ENCODE measurements at regions not wholly inside any gene's neighbourhood (a gene's known extent, or its start where the extent isn't known, plus 50 kb on each side); places are given as distances from the start of the nearest gene placed in this dataset.
A peak's percentile ranks its signal among the peaks of the same experiment; 100 is the strongest.

GRCh38 chr6:145534989-145535388 is 200.3 kb downstream of the EPM2A start:
- DNase-seq (no peak), ATAC-seq (replicated peaks in 1 of 2) (no peak)
- Mint-ChIP-seq H3K4me1 (ENCODE audit: low read depth) (no peaks in the 10 kb centered on the region), H3K4me3 (no peak overlapping the region), H3K9me3 (no peaks in the 10 kb centered on the region), H3K27me3 (ENCODE audit: low read depth) (no peaks in the 10 kb centered on the region), H3K36me3 (ENCODE audit: insufficient read depth in 2 of 2) (no peaks in the 10 kb centered on the region), H3K27ac (no peak overlapping the region)

GRCh38 chr6:145538989-145539388 is 196.3 kb downstream of the EPM2A start:
- Mint-ChIP-seq H3K27me3 (ENCODE audit: low read depth) (no peaks in the 10 kb centered on the region), H3K27ac (no peak overlapping the region), H3K9me3 (no peaks in the 10 kb centered on the region), H3K4me1 (ENCODE audit: low read depth) (no peaks in the 10 kb centered on the region), H3K4me3 (no peak overlapping the region), H3K36me3 (ENCODE audit: insufficient read depth in 2 of 2) (no peaks in the 10 kb centered on the region)
- no peak for DNase-seq
- no peak for ATAC-seq (replicated peaks in 1 of 2)

- Mint-ChIP-seq H3K36me3 (ENCODE audit: insufficient read depth in 2 of 2) (no peaks in the 10 kb centered on the region), H3K27me3 (ENCODE audit: low read depth) (no peaks in the 10 kb centered on the region), H3K4me1 (ENCODE audit: low read depth) (no peaks in the 10 kb centered on the region), H3K4me3 (no peak overlapping the region), H3K27ac (no peak overlapping the region), H3K9me3 (no peaks in the 10 kb centered on the region)
- ATAC-seq (replicated peaks in 1 of 2): no peak
- no peak for DNase-seq
Observed at GRCh38 chr6:145539831-145540230, 195.5 kb downstream of the EPM2A start.

GRCh38 chr6:145540741-145541140 is 194.6 kb downstream of the EPM2A start:
- no peaks in the 10 kb centered on the region for H3K36me3 Mint-ChIP-seq (ENCODE audit: insufficient read depth in 2 of 2)
- H3K4me3 Mint-ChIP-seq: no peak overlapping the region
- DNase-seq (no peak), ATAC-seq (replicated peaks in 1 of 2) (no peak)
- no peaks in the 10 kb centered on the region for H3K4me1 Mint-ChIP-seq (ENCODE audit: low read depth)
- no peak overlapping the region for H3K27ac Mint-ChIP-seq
- no peaks in the 10 kb centered on the region for H3K9me3 Mint-ChIP-seq
- H3K27me3 Mint-ChIP-seq (ENCODE audit: low read depth): no peaks in the 10 kb centered on the region

GRCh38 chr6:145544041-145544440 is 191.3 kb downstream of the EPM2A start:
- H3K4me3 Mint-ChIP-seq: no peak overlapping the region
- H3K27me3 Mint-ChIP-seq (ENCODE audit: low read depth): peaks cover 10% of the 10 kb centered on the region
- H3K9me3 Mint-ChIP-seq: peaks cover 0 to 2% of the 10 kb centered on the region in 2 donors
- no peaks in the 10 kb centered on the region for H3K4me1 Mint-ChIP-seq (ENCODE audit: low read depth)
- DNase-seq: no peak
- no peaks in the 10 kb centered on the region for H3K36me3 Mint-ChIP-seq (ENCODE audit: insufficient read depth in 2 of 2)
- ATAC-seq (replicated peaks in 1 of 2): no peak
- H3K27ac Mint-ChIP-seq: no peak overlapping the region

DNA sequence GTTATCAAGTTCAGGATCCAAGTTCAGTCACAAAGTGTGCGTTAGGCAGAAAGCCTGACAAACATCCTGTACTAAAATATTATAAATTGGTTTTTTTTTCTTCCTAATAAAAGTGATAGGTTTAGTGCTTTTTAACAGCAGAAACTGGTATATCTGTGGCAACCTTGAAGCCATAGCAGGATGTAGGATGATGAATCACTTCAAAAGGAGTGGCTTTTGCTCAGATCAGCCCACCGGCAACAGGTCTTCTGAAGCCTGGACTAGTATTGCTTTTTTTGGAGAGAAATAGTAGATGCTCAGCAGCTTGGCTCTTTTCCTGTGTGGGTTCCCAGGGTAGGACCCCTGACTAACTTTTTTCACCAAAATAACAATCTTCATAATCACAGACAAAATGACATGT is 190.8 kb downstream of the EPM2A start:
- peaks cover 10% of the 10 kb centered on the region for H3K27me3 Mint-ChIP-seq (ENCODE audit: low read depth)
- no peak overlapping the region for H3K27ac Mint-ChIP-seq
- no peaks in the 10 kb centered on the region for H3K4me1 Mint-ChIP-seq (ENCODE audit: low read depth)
- no peak overlapping the region for H3K4me3 Mint-ChIP-seq
- no peak for ATAC-seq (replicated peaks in 1 of 2)
- no peak for DNase-seq
- H3K36me3 Mint-ChIP-seq (ENCODE audit: insufficient read depth in 2 of 2): no peaks in the 10 kb centered on the region
- H3K9me3 Mint-ChIP-seq: peaks cover 0 to 2% of the 10 kb centered on the region in 2 donors

DNA sequence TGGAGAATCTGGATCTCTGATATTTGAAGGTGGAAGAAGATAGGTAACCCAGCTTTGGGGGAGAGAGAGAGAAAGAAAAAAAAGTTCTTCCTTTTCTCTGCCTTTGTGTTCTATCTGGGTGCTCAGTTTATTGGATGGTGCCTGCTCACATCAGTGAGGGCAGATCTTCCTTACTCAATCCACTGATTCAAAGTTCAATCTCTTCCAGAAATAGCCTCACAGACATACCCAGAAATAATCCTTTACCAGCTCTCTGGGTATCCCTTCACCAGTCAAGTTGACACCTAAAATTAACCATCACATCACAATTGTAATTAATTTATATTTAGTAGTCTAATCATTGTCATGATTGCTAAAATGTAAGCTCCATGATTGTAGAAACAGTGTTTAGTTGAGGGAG is 189.1 kb downstream of the EPM2A start:
- H3K4me1 Mint-ChIP-seq (ENCODE audit: low read depth): no peaks in the 10 kb centered on the region
- no peak overlapping the region for H3K27ac Mint-ChIP-seq
- H3K36me3 Mint-ChIP-seq (ENCODE audit: insufficient read depth in 2 of 2): no peaks in the 10 kb centered on the region
- H3K27me3 Mint-ChIP-seq (ENCODE audit: low read depth): peaks cover 10% of the 10 kb centered on the region
- peaks cover 0 to 2% of the 10 kb centered on the region in 2 donors for H3K9me3 Mint-ChIP-seq
- no peak for DNase-seq
- ATAC-seq (replicated peaks in 1 of 2): no peak
- H3K4me3 Mint-ChIP-seq: no peak overlapping the region

DNA sequence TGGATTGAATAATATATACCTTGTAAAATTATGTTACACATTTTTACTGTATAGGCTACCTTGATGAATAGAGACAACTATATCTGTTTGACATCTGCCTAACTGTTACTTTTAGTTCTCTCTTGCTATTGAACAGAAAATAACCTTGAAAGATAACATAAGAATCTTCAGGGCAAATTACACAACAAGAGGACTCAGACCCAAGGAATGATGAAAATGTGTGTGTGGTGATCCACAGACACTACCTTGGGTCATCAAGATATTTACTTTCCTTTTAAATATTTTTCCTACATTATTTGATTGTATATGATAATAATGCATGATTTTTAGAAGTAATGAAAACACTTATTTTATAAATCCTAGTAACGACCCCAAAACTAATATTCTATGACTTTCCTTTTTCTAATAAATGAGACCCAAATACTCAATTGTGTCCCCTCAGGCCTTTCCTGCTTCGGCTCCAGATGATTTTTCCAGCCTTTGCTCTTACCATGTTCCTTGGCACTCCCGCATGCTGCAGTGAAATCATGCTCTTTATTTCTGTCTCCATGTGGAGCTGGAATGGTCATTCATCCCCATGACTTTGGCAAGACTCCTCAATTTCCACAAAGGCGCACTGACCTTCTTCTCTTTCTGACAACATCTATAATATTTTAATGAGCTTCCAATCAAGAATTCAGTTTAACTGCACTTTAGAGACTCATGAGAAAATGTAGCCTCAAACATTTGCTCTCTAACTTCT is 187.6 kb downstream of the EPM2A start:
- Mint-ChIP-seq H3K9me3 (peaks cover 0 to 2% of the 10 kb centered on the region in 2 donors), H3K27me3 (ENCODE audit: low read depth) (peaks cover 10% of the 10 kb centered on the region), H3K4me3 (no peak overlapping the region), H3K36me3 (ENCODE audit: insufficient read depth in 2 of 2) (no peaks in the 10 kb centered on the region), H3K27ac (no peak overlapping the region), H3K4me1 (ENCODE audit: low read depth) (no peaks in the 10 kb centered on the region)
- no peak for ATAC-seq (replicated peaks in 1 of 2)
- no peak for DNase-seq

- Mint-ChIP-seq H3K27me3 (ENCODE audit: low read depth) (peaks cover 10% of the 10 kb centered on the region), H3K4me1 (ENCODE audit: low read depth) (no peaks in the 10 kb centered on the region), H3K9me3 (peaks cover 2 to 3% of the 10 kb centered on the region in 2 donors), H3K4me3 (no peak overlapping the region), H3K27ac (no peak overlapping the region), H3K36me3 (ENCODE audit: insufficient read depth in 2 of 2) (no peaks in the 10 kb centered on the region)
- ATAC-seq (replicated peaks in 1 of 2) (no peak), DNase-seq (no peak)
Observed at GRCh38 chr6:145548933-145549648, 186.2 kb downstream of the EPM2A start.

GRCh38 chr6:145551164-145551563 is 184.2 kb downstream of the EPM2A start:
- Mint-ChIP-seq H3K27ac (no peak overlapping the region), H3K4me3 (no peak overlapping the region), H3K4me1 (ENCODE audit: low read depth) (no peaks in the 10 kb centered on the region), H3K9me3 (peaks cover 2 to 3% of the 10 kb centered on the region in 2 donors), H3K27me3 (ENCODE audit: low read depth) (peaks cover 10% of the 10 kb centered on the region), H3K36me3 (ENCODE audit: insufficient read depth in 2 of 2) (no peaks in the 10 kb centered on the region)
- ATAC-seq (replicated peaks in 1 of 2) (no peak), DNase-seq (no peak)

- no peaks in the 10 kb centered on the region for H3K4me1 Mint-ChIP-seq (ENCODE audit: low read depth)
- H3K9me3 Mint-ChIP-seq: peaks cover 0 to 3% of the 10 kb centered on the region in 2 donors
- H3K36me3 Mint-ChIP-seq (ENCODE audit: insufficient read depth in 2 of 2): no peaks in the 10 kb centered on the region
- no peaks in the 10 kb centered on the region for H3K27me3 Mint-ChIP-seq (ENCODE audit: low read depth)
- DNase-seq: no peak
- no peak overlapping the region for H3K27ac Mint-ChIP-seq
- ATAC-seq (replicated peaks in 1 of 2): no peak
- H3K4me3 Mint-ChIP-seq: no peak overlapping the region
Observed at GRCh38 chr6:145555084-145555483, 180.2 kb downstream of the EPM2A start.

DNA sequence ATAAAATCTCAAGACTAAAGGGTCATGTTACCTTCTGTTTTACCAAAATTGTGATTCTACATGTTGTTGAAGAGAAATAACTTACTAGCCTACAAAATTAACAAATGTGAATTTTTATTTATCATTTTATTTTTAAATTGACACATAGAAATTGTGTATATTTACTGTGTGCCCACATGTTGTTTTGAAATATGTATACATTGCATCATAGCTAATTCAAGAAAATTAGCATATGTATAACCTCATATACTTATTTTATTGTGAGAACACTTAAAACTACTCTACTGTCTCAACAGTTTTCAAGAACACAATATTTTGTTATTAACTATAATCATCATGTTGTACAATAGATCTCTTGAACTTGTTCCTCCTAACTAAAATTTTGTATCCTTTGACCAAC is 177.8 kb downstream of the EPM2A start:
- H3K4me1 Mint-ChIP-seq (ENCODE audit: low read depth): no peaks in the 10 kb centered on the region
- H3K9me3 Mint-ChIP-seq: peaks cover 0 to 3% of the 10 kb centered on the region in 2 donors
- H3K4me3 Mint-ChIP-seq: no peak overlapping the region
- no peak for DNase-seq
- no peak for ATAC-seq (replicated peaks in 1 of 2)
- no peaks in the 10 kb centered on the region for H3K27me3 Mint-ChIP-seq (ENCODE audit: low read depth)
- no peaks in the 10 kb centered on the region for H3K36me3 Mint-ChIP-seq (ENCODE audit: insufficient read depth in 2 of 2)
- H3K27ac Mint-ChIP-seq: no peak overlapping the region

- Mint-ChIP-seq H3K4me1 (ENCODE audit: low read depth) (no peaks in the 10 kb centered on the region), H3K27ac (no peak overlapping the region), H3K27me3 (ENCODE audit: low read depth) (no peaks in the 10 kb centered on the region), H3K4me3 (no peak overlapping the region), H3K9me3 (peaks cover 0 to 2% of the 10 kb centered on the region in 2 donors), H3K36me3 (ENCODE audit: insufficient read depth in 2 of 2) (no peaks in the 10 kb centered on the region)
- DNase-seq (no peak), ATAC-seq (replicated peaks in 1 of 2) (peak in 1 of 2 donors; percentile 15)
Observed at GRCh38 chr6:145559836-145560235, 175.5 kb downstream of the EPM2A start.

All from activated T-cell treated with anti-CD3 and anti-CD28 coated beads, Interleukin-2, amount 50 U/mL, for 72 hours (primary cell).